GM18507 (cell line): ENCODE measurements at regions not wholly inside any gene's neighbourhood (a gene's known extent, or its start where the extent isn't known, plus 50 kb on each side); places are given as distances from the start of the nearest gene placed in this dataset.
"Not testable (repeated sequence)": the region's sequence is repeated elsewhere in the genome, so short reads cannot be mapped to it uniquely, and the experiment has no call there.

Experiments
- DNase-seq: peaks from one replicate; pipeline ENCODE4 v3.0.0; 2011; ENCODE audit warnings: low read depth; ENCODE audit not compliant: insufficient read length; ENCODE audit errors: extremely low spot score
- FAIRE-seq: peaks from 2 replicates; lab custom pipeline; 2011; peaks lifted over from hg19 to GRCh38; lab: Jason Lieb, UNC

DNA sequence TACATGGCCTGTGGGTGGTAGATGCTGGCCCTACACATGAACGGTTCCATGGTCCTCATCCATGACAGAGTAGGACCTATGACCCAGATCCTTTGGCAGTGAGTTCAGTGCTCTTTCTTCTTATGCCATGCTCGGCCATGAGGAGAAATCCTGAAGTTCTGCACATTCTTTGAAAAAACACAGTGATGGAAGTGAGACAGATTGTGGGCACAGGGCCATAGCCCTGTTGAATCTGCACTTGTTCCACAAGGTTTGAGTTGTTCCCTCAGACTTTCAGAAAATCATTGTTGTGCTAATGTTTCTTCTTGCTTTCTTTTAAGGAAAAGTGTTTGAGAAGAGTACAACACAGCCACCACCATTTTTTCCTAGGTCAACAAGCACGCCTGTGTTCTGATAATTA lies 180.0 kb downstream of the C12orf75 start:
- FAIRE-seq: no peak
- no peak for DNase-seq

DNA sequence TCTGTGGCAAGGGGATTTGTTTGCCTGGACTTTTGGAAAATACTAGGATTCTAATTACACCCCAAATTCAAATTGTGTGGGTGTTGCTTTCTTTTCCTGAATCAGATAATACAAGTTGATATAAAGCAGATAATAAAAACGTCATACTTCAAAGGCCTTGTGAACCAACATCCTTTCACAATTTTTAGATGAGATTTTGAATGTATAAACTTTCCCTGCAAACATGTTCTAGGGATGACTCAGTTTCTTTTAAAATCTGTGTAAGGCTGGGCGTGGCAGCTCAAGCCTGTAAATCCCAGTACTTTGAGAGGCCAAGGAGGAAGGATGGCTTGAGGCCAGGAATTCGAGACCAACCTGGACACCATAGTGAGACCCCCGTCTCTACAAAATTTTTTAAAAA lies 182.4 kb downstream of the C12orf75 start:
- not testable (repeated sequence) for FAIRE-seq, DNase-seq

DNA sequence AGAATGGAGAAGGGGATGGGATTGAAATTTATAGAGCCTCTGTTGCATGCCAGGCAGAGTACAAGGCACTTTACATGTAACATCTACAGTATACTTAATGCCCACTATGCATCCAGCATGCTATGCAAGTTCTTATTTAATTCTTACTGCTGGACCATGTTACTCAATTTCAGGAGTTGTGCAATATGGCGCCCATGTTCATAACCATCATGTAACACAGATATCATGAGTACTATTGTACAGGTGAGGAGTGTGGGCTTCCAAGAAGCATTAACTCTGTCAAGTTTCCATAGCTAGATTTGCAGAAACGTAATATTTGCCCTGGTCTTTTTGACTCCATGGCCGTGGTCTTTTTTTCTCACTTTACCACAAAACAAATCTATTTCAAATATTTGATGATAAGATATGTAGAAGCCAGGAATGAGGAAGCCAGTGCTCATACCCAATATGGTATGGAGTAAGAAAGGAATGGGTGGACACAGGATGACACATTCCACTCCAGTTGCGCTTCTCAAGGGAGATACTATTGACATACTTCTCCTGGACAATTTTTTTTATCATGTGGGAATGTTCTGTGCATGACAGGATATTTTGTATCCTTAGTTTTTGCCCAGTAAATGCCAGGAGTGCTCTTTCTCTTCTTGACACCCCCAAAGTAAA lies 191.8 kb downstream of the C12orf75 start:
- no peak for FAIRE-seq
- no peak for DNase-seq

DNA sequence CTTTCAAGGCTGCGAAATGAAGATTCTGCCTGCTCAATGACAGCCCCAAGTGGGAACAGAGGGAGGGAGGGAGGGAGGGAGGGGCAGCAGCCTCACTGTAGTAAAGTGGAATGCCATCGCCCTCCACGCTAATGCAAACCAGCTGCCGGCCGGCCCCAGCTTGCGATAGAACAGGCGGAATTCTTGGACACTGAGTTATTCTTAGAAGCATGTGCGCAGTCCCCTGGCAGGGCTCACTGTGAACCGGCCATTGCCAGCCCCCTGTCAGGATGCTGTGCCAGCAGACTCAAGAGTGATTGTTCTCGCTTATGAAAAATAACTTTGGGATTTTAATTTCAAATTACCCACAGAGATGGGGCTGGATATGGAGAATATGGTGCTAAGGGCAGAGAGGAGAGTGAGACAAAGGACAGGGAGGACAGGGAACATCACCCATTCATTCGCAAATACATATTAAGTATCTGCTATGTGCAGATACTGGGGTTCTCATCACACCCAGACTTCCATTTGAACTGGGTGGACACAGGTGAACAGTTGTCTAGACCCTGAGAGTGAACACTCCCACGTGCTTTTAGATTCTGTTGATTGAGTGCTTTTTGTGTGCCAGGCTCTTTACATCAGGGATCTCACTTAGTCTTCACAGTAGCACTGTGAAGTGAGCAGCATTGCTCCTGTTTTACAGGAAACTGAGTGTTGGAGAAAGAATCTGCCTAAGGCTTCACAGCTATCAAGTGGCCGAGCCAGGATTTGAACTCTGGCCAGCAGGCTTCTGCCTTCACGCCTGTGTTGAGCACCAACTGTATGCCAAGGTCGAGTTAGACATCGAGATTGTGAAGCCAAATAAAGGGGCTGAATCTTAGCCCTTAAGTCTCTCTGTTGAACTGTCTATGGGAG lies 192.9 kb downstream of the C12orf75 start:
- FAIRE-seq (no peak), DNase-seq (no peak)

DNA sequence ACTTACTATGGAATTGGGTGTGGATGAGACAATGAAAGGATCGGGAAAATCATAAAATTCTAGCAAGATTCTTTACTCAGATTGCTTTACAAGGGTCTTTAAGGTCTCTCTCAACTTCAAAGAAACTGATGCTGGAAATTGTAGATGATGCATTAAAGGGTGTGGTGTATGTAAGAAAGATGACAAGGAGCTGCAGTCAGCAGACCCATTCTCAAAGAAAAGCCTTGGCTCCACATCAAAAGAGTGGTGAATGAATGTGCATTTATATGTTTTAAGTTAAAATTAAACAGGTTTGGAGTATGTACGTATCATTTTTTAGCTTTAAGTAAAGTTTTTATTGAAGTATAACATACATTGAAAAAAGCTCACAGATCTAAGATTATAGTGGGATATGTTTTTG lies 194.5 kb downstream of the C12orf75 start:
- DNase-seq (no peak), FAIRE-seq (no peak)

DNA sequence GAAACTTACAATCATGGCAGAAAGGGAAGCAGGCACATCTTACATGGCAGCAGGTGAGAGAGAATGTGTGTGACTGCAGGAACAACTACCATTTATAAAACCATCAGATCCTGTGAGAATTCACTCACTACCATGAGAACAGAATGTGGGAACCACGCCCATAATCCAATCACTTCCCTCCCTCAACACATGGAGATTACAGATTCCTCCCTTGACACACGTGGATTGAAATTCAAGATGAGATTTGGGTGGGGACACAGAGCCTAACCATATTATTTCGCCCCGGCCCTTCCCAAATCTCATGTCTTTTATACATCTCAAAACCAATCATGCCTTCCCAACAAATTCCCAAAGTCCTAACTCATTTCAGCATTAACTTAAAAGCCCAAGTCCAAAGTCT lies 203.6 kb downstream of the C12orf75 start:
- no peak for DNase-seq
- no peak for FAIRE-seq

DNA sequence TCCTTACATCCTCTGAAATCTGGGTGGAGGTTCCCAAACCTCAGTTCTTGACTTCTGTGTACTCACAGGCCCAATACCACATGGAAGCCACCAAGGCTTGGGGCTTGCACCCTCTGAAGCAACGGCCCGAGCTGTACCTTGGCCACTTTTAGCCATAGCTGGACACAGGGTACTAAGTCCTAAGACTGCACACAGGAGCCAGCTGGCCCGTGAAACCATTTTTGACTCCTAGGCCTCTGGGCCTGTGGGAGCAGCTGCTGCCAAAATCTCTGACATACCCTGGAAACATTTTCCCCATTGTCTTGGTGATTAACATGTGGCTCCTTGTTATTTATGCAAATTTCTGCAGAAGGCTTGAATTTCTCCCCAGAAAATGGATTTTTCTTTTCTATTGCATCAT lies 204.5 kb downstream of the C12orf75 start:
- not testable (repeated sequence) for DNase-seq, FAIRE-seq

DNA sequence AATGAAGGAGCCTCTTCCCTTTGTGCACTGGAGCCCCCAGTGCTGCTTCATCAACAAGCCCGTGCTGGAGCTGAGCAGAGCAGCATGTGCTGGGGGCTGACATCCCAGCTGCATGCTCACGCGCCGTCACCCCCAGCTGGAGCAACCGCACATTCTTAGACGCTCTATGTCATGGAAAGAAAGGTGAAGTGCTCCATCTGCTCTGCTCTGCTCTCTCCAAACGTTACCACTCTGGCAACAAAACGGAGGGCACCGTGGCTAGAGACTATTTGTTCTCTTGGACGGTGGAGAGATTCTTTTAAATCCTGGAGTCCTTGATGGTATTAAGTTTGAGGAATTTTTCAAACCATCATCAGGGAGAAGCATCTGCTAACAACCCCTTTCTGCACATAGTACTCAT lies 208.4 kb downstream of the C12orf75 start:
- DNase-seq (no peak), FAIRE-seq (no peak)

DNA sequence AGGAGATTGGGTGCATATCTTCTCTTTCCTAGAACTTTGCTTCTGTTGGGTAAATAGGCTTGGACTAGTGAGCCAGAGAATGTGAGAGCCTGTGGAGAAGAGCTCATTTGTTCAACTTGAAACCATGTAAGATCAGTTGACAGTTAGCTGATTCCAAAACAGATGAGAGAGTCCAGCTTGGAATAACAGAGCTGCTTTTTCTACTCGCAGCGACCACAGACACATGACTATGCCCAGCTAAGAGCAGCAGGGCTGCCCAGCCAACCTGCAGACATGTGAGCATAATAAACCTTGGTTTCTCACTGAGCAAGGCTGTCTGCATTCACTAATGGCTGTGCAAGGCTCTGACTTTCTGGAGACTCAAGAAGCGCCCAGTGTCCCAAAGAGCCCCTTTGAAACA lies 209.2 kb downstream of the C12orf75 start:
- no peak for DNase-seq

DNA sequence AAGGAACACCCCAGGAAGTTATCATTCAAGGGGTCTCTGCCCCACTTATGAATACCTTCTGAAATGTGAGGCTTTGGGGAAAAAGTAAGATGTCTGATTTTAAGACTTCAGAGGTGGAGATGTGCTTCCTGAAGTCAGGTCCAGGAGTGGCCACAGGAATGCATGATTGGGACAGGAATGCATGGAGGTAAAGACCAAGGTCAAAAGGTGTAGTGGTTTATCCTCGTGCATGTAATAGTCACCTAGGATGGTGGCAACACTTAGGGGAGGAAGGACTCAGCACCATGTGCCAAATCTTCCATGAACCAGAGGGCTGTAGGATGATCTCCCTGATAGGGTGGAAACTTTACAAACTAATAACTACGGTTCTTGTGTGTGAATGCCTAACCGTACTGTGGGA lies 217.3 kb downstream of the C12orf75 start:
- FAIRE-seq: no peak
- no peak for DNase-seq

More for the DNA sequence above, 209.2 kb downstream of the C12orf75 start:
- FAIRE-seq: no peak

DNA sequence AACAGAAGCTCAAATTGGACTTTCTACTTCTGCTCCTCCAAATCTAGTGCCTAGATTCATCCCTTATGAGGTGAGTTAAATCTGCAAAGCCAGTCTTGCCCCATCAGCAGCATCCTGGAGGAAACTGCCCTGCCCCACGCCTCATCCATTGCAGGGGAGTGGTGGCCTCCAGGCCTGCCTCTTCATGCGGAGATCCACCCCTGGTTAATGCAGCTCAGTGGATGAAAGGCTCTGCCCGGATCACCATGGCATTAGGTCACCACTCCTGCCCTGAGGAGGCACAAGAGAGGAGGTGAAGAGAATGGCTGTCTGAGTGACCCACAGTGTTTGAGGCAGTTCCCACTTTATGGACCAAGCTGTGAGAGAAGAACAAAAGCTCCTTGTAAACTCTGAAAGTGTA lies 218.1 kb downstream of the C12orf75 start:
- DNase-seq (no peak), FAIRE-seq (no peak)

DNA sequence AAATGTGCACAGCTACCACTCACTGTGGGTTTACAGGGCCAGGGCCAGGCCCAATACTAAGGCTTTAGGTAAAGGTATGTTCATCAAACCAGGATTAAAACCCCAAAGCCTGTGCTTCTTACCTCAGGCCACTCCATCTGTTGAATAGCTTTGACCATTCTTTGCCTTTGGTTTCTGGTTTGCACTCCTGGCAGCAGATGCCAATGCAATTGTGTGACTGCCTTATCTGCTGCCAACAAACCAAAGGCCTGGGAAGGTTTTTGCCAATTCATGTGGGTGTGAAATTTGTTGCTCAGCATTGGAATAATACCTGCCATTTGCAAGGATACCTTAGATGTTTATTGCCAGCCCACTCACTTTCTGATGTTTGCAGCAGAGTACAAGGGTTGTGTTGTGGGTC lies 221.6 kb downstream of the C12orf75 start:
- FAIRE-seq (no peak), DNase-seq (no peak)

DNA sequence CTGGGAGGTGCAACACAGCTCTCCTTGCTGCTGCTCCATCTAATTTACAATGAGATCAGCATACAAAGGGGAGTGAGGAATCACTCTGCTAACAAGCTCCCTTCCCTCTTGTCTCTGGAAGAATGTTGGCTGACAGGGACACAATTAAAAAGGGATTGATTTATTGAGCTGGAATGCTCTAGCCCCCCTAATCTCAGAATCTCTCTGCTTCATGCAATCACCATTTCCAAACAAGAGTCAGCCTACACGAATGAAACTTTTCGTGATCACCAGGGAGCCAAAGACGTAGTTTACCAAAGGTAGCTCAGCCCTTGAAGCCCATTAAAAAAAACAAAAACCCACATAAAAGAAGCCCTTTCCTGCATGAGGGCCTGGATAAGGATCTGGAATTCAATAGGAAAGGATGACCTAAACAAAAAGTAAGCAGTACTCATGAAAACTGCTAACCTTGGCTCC lies 223.8 kb downstream of the C12orf75 start:
- no peak for FAIRE-seq
- DNase-seq: no peak

DNA sequence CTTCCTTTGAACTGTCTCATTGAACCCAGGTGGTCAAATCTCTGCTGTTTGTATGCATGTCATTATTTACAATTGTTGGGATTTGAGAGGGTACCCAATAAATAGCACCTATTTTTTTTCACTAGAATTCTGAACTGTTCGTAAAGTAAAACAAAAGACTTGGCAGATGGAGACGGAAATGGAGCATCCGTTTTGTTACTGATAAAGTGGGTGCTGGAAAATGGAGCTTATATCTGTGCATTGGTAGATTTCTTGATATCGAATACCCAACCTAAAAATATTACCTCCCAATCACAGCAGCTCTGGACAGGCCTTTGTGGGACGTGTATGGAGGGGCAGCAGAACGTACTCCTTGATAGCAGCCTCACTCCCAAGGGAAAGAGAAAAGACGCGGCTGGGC lies 224.4 kb downstream of the C12orf75 start:
- DNase-seq: no peak
- FAIRE-seq: no peak

DNA sequence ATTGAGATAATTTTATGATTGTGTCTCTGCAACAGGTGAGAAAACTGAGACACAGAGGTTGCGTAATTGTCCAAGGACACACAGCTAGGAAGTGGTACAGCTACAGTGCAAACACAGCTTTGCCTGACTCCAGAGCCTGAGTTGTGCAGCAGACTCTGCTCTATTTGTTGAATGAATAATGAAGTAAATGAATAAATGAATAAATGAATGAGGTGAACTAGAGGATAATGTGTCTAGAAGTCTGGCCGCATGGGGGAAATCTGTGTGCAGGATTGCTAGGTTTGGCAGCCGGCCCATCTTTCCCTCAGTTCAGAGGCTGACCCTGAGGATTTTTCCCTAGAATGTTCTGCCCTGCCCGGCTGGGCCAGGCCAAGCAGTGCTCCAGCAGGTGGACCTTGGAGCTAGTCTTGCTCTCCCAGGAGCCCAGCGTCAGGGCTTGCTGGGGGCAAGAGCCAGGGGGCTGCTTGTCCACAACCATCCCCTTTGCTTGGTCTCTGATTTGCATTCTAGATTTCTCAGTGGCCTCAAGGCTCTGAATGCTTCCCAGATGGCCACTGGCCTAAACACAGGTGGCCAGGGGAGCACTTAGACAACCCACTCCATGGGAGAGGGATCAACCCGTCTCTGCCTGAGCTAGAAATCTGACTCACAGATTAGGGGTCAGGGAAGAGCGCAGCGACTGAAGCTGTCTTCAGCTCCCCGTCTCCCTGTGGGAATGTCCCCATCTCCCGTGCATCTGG lies 225.2 kb downstream of the C12orf75 start:
- no peak for DNase-seq

DNA sequence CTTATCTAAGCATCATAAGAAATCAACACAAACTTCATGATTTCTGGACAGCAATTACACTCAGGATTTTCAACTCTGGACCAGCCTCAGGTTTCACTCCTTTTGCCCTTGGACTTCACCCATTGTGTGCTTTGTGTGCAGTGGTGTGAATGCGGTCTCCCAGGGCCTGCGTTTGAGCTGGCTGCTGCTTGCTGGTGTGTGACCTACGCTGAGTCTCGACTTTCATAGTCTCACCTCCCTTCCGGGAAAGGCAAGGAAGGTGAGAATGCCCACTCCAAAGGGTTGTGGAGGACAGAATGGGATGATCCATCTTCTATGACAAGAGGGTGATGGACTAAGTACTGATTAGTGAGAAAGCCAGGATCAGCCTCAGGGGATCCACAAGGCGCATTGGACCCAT lies 228.8 kb downstream of the C12orf75 start:
- DNase-seq (no peak), FAIRE-seq (no peak)

More for the DNA sequence above, 225.2 kb downstream of the C12orf75 start:
- no peak for FAIRE-seq

DNA sequence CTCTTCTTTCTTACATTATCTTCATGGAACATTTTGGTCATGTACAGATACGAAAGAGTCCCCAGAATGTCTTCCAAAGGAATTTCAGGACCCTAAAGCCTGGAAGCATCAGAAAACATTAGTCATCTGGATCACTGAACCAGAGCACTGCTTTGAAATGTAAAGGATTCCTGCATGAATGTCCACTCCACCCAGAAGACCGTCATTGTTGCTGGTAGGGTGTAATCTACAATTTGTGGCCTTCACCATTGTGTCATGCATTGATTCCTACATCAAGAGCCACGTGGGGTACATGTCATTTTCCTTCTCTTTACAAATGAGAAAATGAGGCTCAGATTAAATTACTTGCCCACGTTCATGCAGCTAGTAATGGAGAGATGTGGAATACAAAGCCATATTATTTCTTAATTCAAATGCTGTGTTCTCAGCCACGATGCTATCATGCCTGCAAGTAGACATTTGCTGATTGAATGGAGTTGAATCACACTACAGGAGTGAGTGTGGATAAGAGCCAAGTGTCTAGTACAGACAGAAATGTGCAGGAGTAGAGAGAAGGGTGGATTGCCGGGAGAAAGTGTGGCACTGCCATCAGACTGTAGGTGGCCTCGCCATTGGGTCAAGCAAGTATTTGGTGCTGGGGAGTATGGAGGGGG lies 231.2 kb downstream of the C12orf75 start:
- FAIRE-seq: no peak
- no peak for DNase-seq

DNA sequence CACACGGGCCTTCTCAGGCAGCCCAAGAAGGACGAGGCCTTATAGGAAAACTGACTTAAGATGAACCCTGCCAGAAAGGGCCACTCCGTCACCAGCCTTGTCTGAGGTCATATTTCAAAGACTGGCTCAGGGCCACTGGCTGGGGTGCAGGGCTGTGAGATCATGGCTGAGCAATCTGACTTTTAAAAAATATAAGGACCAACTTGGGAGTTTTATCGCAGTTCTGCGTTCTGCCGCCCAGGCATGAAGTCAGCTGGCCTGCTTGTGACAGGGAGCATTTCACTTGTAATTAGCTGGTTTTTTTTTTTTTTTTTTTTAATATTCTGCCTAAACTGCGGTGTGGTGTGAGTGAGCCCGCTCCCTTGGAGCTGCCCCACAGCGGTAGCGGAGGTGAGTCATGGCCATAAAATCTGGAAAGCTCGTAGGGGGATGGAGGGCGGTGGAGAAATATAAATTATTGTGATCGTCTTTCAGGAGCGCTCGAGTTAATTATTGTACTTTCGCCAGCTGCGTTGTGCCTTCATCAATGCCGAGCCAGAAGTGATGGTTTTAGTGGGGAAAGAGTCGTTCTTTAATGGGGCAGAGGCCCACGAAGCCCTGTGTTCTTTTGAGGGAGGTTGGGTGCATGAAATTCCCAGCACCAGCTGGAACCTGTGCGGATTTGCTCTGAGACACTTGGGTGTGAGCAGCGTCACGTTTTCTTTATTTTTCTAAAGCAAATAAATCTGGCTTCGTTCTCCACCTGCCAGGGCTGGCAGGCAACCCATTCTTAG lies 231.9 kb downstream of the C12orf75 start:
- no peak for DNase-seq
- FAIRE-seq: no peak

DNA sequence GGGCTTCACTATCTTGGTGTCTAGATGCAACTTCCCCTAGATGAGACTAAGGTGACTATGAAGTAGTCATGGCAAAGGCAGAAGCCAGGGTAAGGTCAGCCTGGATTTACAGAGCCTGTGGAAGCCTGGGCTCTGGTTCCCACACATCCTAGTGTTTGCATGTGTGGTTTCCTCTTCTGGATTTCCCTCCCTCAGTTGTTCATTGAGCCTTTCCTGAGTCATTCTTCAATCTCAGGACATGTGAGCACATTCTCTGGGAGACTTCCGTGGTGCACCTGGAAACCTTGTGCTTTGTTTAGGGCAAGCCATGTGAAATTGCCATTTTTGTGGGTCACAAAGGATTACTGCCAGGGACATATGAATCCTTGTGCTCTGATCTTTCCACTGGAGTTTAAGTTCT lies 236.6 kb downstream of the C12orf75 start:
- FAIRE-seq: no peak
- DNase-seq: no peak
